Muscle layer of duodenum (tissue), 2 donors: ENCODE measurements at regions not wholly inside any gene's neighbourhood (a gene's known extent, or its start where the extent isn't known, plus 50 kb on each side); places are given as distances from the start of the nearest gene placed in this dataset.
"Not testable (repeated sequence)": the region's sequence is repeated elsewhere in the genome, so short reads cannot be mapped to it uniquely, and the experiment has no call there.

Experiments used
- H3K27ac ChIP-seq: one replicate; pipeline ENCODE4 v1.7.0; 2013; ENCODE audit warnings: mild to moderate bottlenecking, low read length
- H3K27me3 ChIP-seq: one replicate; pipeline ENCODE4 v1.7.0; 2013; ENCODE audit warnings: low read depth, mild to moderate bottlenecking, control low read depth, low read length
- H3K36me3 ChIP-seq, 2 donors: one replicate each; pipeline ENCODE4 v1.7.0; 2013; ENCODE audit warnings: low read length in 2 of 2, control low read depth in 1 of 2, mild to moderate bottlenecking in 1 of 2; ENCODE audit not compliant: insufficient read depth in 2 of 2, control insufficient read depth in 1 of 2
- H3K4me1 ChIP-seq, 2 donors: one replicate each; pipeline ENCODE4 v1.7.0; 2013; ENCODE audit warnings: low read length in 2 of 2, mild to moderate bottlenecking in 2 of 2, control low read depth in 1 of 2, moderate library complexity in 1 of 2; ENCODE audit not compliant: insufficient read depth in 2 of 2, control insufficient read depth in 1 of 2
- H3K4me3 ChIP-seq, 2 donors: one replicate each; pipeline ENCODE4 v1.7.0; 2013; ENCODE audit warnings: low read length in 2 of 2, low read depth in 1 of 2, mild to moderate bottlenecking in 1 of 2
- H3K9me3 ChIP-seq, 2 donors: one replicate each; pipeline ENCODE4 v1.7.0; 2013; ENCODE audit warnings: low read length in 2 of 2, control low read depth in 1 of 2, mild to moderate bottlenecking in 1 of 2; ENCODE audit not compliant: control insufficient read depth in 1 of 2
- donor health status: healthy.

GRCh38 chr12:43252585-43252984 lies 299.4 kb downstream of the ADAMTS20 start:
- Histone ChIP-seq H3K27ac (no peak overlapping the region), H3K36me3 (no peaks in the 10 kb centered on the region), H3K4me3 (no peak overlapping the region), H3K4me1 (no peaks in the 10 kb centered on the region), H3K27me3 (no peaks in the 10 kb centered on the region), H3K9me3 (no peaks in the 10 kb centered on the region)

DNA sequence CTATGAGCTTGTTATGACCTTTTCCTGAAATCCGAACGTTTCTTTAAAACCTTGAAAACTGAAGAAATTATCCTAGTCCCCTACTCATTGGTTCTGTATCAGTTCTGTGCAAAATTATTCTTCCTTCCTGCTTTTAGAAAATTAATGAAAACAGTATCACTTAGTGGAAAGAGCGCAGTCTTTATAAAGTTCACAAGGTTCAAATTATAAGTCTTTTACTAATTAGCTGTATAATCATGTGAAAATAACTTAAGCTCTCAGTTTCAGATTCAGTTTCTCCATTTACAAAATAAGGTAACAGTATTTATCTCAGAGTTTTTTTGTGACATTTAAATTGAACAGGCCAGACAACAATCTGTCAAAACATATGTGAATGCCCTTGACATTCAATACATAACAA lies 306.1 kb downstream of the ADAMTS20 start:
- Histone ChIP-seq H3K27ac (no peak overlapping the region), H3K4me1 (no peaks in the 10 kb centered on the region), H3K27me3 (no peaks in the 10 kb centered on the region), H3K4me3 (no peak overlapping the region), H3K36me3 (no peaks in the 10 kb centered on the region), H3K9me3 (no peaks in the 10 kb centered on the region)

DNA sequence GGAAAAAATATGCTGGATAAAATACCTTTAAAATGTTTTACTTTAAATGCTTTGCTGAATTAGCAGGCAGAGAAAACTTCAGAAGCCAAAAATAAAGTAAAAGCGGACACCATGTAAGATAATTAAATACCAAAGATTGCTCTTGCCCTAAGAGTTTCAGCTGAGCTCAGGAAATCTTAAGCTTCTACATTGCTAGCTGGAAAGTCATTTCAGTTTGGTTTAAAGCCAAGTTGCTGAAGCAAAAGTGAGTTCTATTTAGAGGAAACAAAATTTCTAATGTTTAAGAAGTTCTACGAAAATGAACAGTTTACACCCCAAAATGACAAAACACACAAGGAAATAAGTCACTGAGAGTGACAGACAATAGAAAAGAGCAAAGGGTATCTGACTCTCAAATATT lies 310.0 kb downstream of the ADAMTS20 start:
- no peaks in the 10 kb centered on the region for H3K27me3 ChIP-seq
- no peak overlapping the region for H3K4me3 ChIP-seq
- H3K36me3 ChIP-seq, result no peaks in the 10 kb centered on the region
- no peak overlapping the region for H3K27ac ChIP-seq
- no peaks in the 10 kb centered on the region for H3K4me1 ChIP-seq
- H3K9me3 ChIP-seq, result no peaks in the 10 kb centered on the region

DNA sequence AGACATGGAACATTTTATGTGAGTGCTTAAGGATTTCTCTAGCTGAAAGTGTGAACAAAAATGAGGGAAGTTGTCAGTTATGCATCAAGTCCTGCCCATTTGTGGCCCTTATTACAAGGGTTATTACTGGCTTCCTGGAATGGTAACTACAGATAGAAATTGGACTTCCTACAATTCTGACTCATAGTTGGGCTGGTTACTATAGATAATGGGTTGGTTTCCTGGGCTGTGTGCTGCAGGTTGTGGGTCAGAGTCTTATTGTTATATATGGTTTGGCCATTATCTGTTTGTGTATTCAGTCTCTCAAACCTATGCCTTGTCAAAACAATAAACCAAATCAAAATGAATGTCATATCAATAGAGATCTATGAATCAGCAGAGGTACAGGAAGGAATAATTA lies 313.7 kb downstream of the ADAMTS20 start:
- Histone ChIP-seq H3K4me1 (no peaks in the 10 kb centered on the region), H3K4me3 (no peak overlapping the region), H3K27me3 (no peaks in the 10 kb centered on the region), H3K9me3 (no peaks in the 10 kb centered on the region), H3K36me3 (no peaks in the 10 kb centered on the region), H3K27ac (no peak overlapping the region)

DNA sequence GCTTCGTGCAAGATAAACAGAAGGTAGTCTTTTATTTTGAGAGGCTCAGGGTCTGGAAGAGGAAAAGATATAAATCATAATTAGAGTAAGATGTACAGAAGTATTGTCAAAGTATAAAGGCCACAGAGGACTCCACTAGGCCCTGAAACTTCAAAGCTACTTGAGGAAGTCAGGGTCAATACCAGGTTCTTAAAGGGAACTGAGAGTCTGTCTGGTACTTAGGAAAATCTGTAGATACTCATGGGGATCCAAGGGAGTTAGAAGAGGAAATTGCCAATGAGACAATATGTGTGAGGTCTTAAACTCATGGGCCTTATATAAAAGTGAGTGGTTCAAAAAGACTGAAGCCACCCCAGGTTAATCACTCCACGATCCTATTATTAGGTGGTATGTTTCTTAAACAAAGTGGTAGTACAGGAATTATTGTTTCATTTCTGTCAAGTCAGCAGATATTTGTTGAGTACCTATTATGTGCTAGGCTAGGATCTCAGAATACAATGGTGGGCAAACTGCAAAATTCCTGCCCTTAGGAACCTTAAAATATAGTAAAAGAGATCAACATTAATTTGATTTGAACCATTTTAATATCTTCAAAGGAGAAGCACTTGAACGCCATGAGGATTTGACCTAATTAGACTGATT lies 314.6 kb downstream of the ADAMTS20 start:
- Histone ChIP-seq H3K36me3 (no peaks in the 10 kb centered on the region), H3K4me1 (no peaks in the 10 kb centered on the region), H3K27ac (no peak overlapping the region), H3K27me3 (no peaks in the 10 kb centered on the region), H3K9me3 (no peaks in the 10 kb centered on the region), H3K4me3 (no peak overlapping the region)

DNA sequence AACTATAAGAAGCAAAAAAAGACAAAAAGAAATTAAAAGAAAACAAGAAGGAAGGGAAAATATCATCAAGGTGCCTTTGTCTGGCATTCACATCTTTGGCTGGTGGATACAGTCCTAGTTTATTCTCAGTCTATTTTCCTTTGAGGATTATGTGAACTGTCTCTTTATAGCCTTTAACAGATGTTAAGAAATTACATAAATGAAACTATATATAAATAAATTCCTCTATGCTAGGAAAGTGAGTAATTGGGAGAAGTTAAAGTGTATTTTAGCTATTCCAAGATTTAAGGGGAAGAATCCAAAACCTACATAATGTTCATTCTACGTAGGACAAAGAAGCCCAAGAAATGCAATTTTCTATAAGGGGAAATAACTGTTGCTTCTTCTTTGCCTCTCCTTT lies 316.3 kb downstream of the ADAMTS20 start:
- no peaks in the 10 kb centered on the region for H3K4me1 ChIP-seq
- H3K4me3 ChIP-seq, result no peak overlapping the region
- H3K27me3 ChIP-seq, result no peaks in the 10 kb centered on the region
- H3K27ac ChIP-seq, result no peak overlapping the region
- no peaks in the 10 kb centered on the region for H3K9me3 ChIP-seq
- H3K36me3 ChIP-seq, result no peaks in the 10 kb centered on the region

DNA sequence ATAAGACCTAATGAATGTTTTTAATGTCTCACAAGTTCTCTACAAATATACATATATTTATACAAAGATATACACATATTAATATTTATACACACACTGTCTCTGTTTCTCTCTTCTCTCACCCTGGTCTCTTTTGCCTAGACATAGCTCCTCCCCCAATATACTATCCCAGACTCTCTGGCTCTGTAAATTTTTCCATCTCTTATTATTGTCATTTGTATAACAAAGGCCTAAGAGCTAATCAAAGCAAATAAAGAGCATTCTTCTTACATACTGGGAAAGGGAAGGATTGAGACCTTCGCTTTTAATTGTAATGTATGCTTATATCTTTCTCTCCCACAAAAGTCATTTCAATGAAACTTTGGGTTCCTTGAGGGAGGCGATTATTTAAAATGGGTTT lies 318.1 kb downstream of the ADAMTS20 start:
- Histone ChIP-seq H3K36me3 (no peaks in the 10 kb centered on the region), H3K27me3 (no peaks in the 10 kb centered on the region), H3K27ac (no peak overlapping the region), H3K4me1 (no peaks in the 10 kb centered on the region), H3K9me3 (no peaks in the 10 kb centered on the region), H3K4me3 (no peak overlapping the region)

- Histone ChIP-seq H3K4me3 (no peak overlapping the region), H3K27me3 (no peaks in the 10 kb centered on the region), H3K4me1 (no peaks in the 10 kb centered on the region), H3K36me3 (no peaks in the 10 kb centered on the region), H3K9me3 (no peaks in the 10 kb centered on the region), H3K27ac (no peak overlapping the region)
Observed at GRCh38 chr12:43226151-43226550, 325.9 kb downstream of the ADAMTS20 start.

- not testable (repeated sequence) for H3K36me3 ChIP-seq, H3K27ac ChIP-seq
Observed at GRCh38 chr12:43224190-43224805, 327.7 kb downstream of the ADAMTS20 start.

GRCh38 chr12:43222796-43223195 lies 329.2 kb downstream of the ADAMTS20 start:
- no peaks in the 10 kb centered on the region for H3K36me3 ChIP-seq
- no peak overlapping the region for H3K4me3 ChIP-seq
- no peaks in the 10 kb centered on the region for H3K9me3 ChIP-seq
- H3K27ac ChIP-seq, result no peak overlapping the region
- H3K27me3 ChIP-seq, result no peaks in the 10 kb centered on the region
- H3K4me1 ChIP-seq, result no peaks in the 10 kb centered on the region

More at GRCh38 chr12:43224190-43224805, 327.7 kb downstream of the ADAMTS20 start:
- H3K4me3 ChIP-seq, H3K9me3 ChIP-seq, H3K27me3 ChIP-seq, H3K4me1 ChIP-seq: not testable (repeated sequence)

DNA sequence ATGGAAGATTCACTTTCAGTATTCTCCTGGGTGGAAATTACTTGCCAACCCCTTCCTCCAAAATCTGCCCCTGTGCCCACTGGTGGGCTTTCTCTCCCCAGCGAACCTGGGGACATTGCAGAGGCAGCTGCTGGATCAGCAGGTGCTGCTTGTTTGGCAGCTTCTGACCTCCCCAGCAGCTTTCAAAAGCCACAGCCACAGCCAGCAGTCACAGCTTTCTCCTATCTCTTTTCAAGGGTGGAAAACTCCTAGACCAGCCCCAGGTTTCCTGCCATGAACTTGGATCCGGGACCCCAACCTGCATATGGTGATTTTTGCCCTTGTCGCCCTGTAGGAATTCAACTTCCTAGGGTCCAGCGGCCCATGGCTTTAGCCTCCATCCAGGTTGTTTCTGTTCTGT lies 330.8 kb downstream of the ADAMTS20 start:
- H3K9me3 ChIP-seq, result no peaks in the 10 kb centered on the region
- no peaks in the 10 kb centered on the region for H3K27me3 ChIP-seq
- H3K4me1 ChIP-seq, result no peaks in the 10 kb centered on the region
- H3K27ac ChIP-seq, result no peak overlapping the region
- no peaks in the 10 kb centered on the region for H3K36me3 ChIP-seq
- no peak overlapping the region for H3K4me3 ChIP-seq

- H3K4me3 ChIP-seq, result no peak overlapping the region
- H3K27ac ChIP-seq, result no peak overlapping the region
- no peaks in the 10 kb centered on the region for H3K27me3 ChIP-seq
- no peaks in the 10 kb centered on the region for H3K36me3 ChIP-seq
- no peaks in the 10 kb centered on the region for H3K9me3 ChIP-seq
- H3K4me1 ChIP-seq, result no peaks in the 10 kb centered on the region
Observed at GRCh38 chr12:43216490-43216889, 335.5 kb downstream of the ADAMTS20 start.
